K562 (cell line): ENCODE measurements at regions not wholly inside any gene's neighbourhood (a gene's known extent, or its start where the extent isn't known, plus 50 kb on each side); places are given as distances from the start of the nearest gene placed in this dataset.

Experiments used
- ATAC-seq: fragments of 200-7000 bp; cut with Tn5 transposase; 3 replicates; pipeline ENCODE4 v1.9.1; 2020; ENCODE audit warnings: moderate library complexity
- BruUV-seq: library from RNA; stranded (reverse); fragments of 400-500 nt; replicated peaks from 2 replicates; lab custom pipeline; 2021; lab: Mats Ljungman, UMichigan
- CTCF ChIA-PET: fragments of 300-600 bp; formaldehyde crosslinking; extraction: SDS; loops from one replicate; lab custom pipeline; 2021; ENCODE audit warnings: low intra/inter-chr PET ratio; lab: Yijun Ruan, JAX
- POLR2A ChIA-PET: fragments of 300-600, 350-650 bp; sonication (Branson Sonifier 250); formaldehyde crosslinking; extraction: SDS; loops from one replicate; lab custom pipeline; 2021; ENCODE audit warnings: antibody characterized with exemption, inconsistent platforms; lab: Yijun Ruan, JAX
- DNase-seq, 4 experiments: peaks; one replicate each; pipeline versions ENCODE4 v3.0.0 to v3.0.0-alpha.2; 2011 to 2018; ENCODE audit warnings: low spot score in 3 of 4, mixed read lengths in 3 of 4; ENCODE audit errors: extremely low read depth in 1 of 4
- FAIRE-seq: peaks from 2 replicates; lab custom pipeline; 2011; peaks lifted over from hg19 to GRCh38; lab: Jason Lieb, UNC
- H2AFZ ChIP-seq: 2 replicates; pipeline ENCODE4 v1.6.0; 2011; ENCODE audit warnings: low read depth, low read length, control low read depth, inconsistent platforms
- H3K27ac ChIP-seq: fragments of 200-600 bp; 3 replicates; pipeline ENCODE4 v1.8.0; 2011; ENCODE audit warnings: low read depth, mild to moderate bottlenecking, control low read depth, inconsistent platforms, low read length, moderate library complexity, mixed read lengths; ENCODE audit errors: extremely low read depth
- H3K27me3 ChIP-seq, 2 experiments: fragments of 300-600 bp in 1 of 2; 2 replicates in 1 of 2; 3 replicates in 1 of 2; pipeline versions ENCODE4 v1.6.0 to v1.8.0; 2011; ENCODE audit warnings: inconsistent platforms in 2 of 2, low read length in 2 of 2, mild to moderate bottlenecking in 1 of 2, mixed read lengths in 1 of 2, moderate library complexity in 1 of 2; ENCODE audit not compliant: control insufficient read depth in 2 of 2, insufficient read depth in 2 of 2
- H3K36me3 ChIP-seq: fragments of 300-600 bp; 3 replicates; pipeline ENCODE4 v1.8.0; 2011; ENCODE audit warnings: mild to moderate bottlenecking, low read length, inconsistent platforms; ENCODE audit not compliant: control insufficient read depth, insufficient read depth
- H3K4me1 ChIP-seq, 2 experiments: fragments of 200-600 bp in 1 of 2; replicated peaks in 1 of 2; 2 replicates in 1 of 2; 3 replicates in 1 of 2; pipeline versions ENCODE4 v1.5.1 to v1.8.0; 2011; ENCODE audit warnings: inconsistent platforms in 2 of 2, low read length in 2 of 2, mild to moderate bottlenecking in 1 of 2, mixed read lengths in 1 of 2, moderate library complexity in 1 of 2; ENCODE audit not compliant: control insufficient read depth in 2 of 2, insufficient read depth in 2 of 2
- H3K4me2 ChIP-seq: 2 replicates; pipeline ENCODE4 v1.6.1; 2011; ENCODE audit warnings: low read length, control low read depth, inconsistent platforms, mixed read lengths; ENCODE audit not compliant: insufficient read depth
- H3K4me3 ChIP-seq: fragments of 200-600 bp; sonication (generic), shearing (Covaris generic); 2 replicates; pipeline ENCODE4 v1.5.1; 2016; ENCODE audit warnings: control low read depth, inconsistent platforms
- H3K79me2 ChIP-seq: fragments of 200-600 bp; 3 replicates; pipeline ENCODE4 v1.8.0; 2011; ENCODE audit warnings: low read length, inconsistent platforms; ENCODE audit not compliant: control insufficient read depth, insufficient read depth
- H3K9ac ChIP-seq, 2 experiments: 2 replicates each; pipeline versions ENCODE4 v1.6.0 to v1.6.1; 2011; ENCODE audit warnings: low read depth in 2 of 2, low read length in 2 of 2, control low read depth in 1 of 2, inconsistent platforms in 1 of 2, mild to moderate bottlenecking in 1 of 2, mixed read lengths in 1 of 2; ENCODE audit not compliant: insufficient read depth in 1 of 2
- H3K9me1 ChIP-seq: one replicate; pipeline ENCODE4 v1.6.0; 2011; ENCODE audit warnings: inconsistent platforms, mild to moderate bottlenecking, low read length, moderate library complexity; ENCODE audit not compliant: control insufficient read depth, insufficient read depth
- H3K9me3 ChIP-seq: replicated peaks from 2 replicates; pipeline ENCODE4 v1.5.1; 2011; ENCODE audit warnings: low read depth, low read length, inconsistent platforms; ENCODE audit not compliant: control insufficient read depth, insufficient read depth
- H4K20me1 ChIP-seq: replicated peaks from 2 replicates; pipeline ENCODE4 v1.6.1; 2011; ENCODE audit warnings: low read length, inconsistent platforms, mixed read lengths; ENCODE audit not compliant: control insufficient read depth, insufficient read depth
- DNMT1 ChIP-seq: fragments of 450-650 bp; IDR thresholded peaks from 2 replicates; pipeline ENCODE4 v1.6.1; 2016; ENCODE audit warnings: antibody characterized with exemption, mild to moderate bottlenecking
- E2F3 ChIP-seq: fragments of 250-450 bp; sonication (Bioruptor Pico); IDR thresholded peaks from 2 replicates; pipeline ENCODE4 v1.4.0; 2020; ENCODE audit warnings: mild to moderate bottlenecking
- ETS2 ChIP-seq: IDR thresholded peaks from 2 replicates; pipeline ENCODE4 v1.6.1; 2016; ENCODE audit warnings: borderline replicate concordance, missing genetic modification characterization, mild to moderate bottlenecking, moderate library complexity, missing compliant biosample characterization; ENCODE audit not compliant: poor library complexity, severe bottlenecking
- HLTF ChIP-seq: fragments of 450-650 bp; IDR thresholded peaks from 2 replicates; pipeline ENCODE4 v1.6.1; 2016
- KAT2B ChIP-seq: IDR thresholded peaks from one replicate; pipeline ENCODE4 v1.6.1; 2012; ENCODE audit warnings: low read depth, mild to moderate bottlenecking, control low read depth, inconsistent platforms, low read length, moderate library complexity
- MAFK ChIP-seq: IDR thresholded peaks from 2 replicates; pipeline ENCODE4 v1.6.1; 2011; ENCODE audit warnings: low read length, improper control_type of control experiment
- MAX ChIP-seq: sonication (generic); formaldehyde crosslinking; IDR thresholded peaks from 2 replicates; pipeline ENCODE4 v1.9.0; 2022; ENCODE audit warnings: mild to moderate bottlenecking, missing genetic modification reagents
- MXD1 ChIP-seq: fragments of 250-450 bp; sonication (Bioruptor Pico); IDR thresholded peaks from 2 replicates; pipeline ENCODE4 v1.8.0; 2021; ENCODE audit warnings: borderline replicate concordance, mild to moderate bottlenecking, moderate library complexity; ENCODE audit not compliant: poor library complexity, severe bottlenecking
- NR2C1 ChIP-seq, 2 experiments: fragments of 450-650 bp; IDR thresholded peaks; 2 replicates each; pipeline ENCODE4 v1.6.1; 2017; ENCODE audit warnings: mild to moderate bottlenecking in 2 of 2, antibody characterized with exemption in 1 of 2, inconsistent platforms in 1 of 2, missing compliant biosample characterization in 1 of 2, missing genetic modification characterization in 1 of 2
- SRSF7 ChIP-seq: fragments of 200-400 bp; formaldehyde crosslinking; optimal IDR thresholded peaks from 2 replicates; pipeline ENCODE3; 2017; ENCODE audit warnings: mild to moderate bottlenecking, low read depth, low read length
- ZNF12 ChIP-seq: sonication (generic); formaldehyde crosslinking; IDR thresholded peaks from 2 replicates; pipeline ENCODE4 v1.4.0; 2020; ENCODE audit warnings: mild to moderate bottlenecking, missing genetic modification reagents
- ZNF561 ChIP-seq: fragments of 450-650 bp; formaldehyde crosslinking; conservative IDR thresholded peaks from 2 replicates; pipeline ENCODE4 v1.4.0; 2020; ENCODE audit warnings: mild to moderate bottlenecking, moderate library complexity
- WGBS: fragments of 100-300 bp; shearing (Covaris generic); methylation state at CpG from one replicate; pipeline ENCODE4 v1.1.6; 2016; ENCODE audit warnings: low coverage, mixed read lengths; ENCODE audit not compliant: insufficient coverage; ENCODE audit errors: missing lambda C conversion rate; 5-methylcytosine and 5-hydroxymethylcytosine counted together
- in situ Hi-C: fragments of 300-500 bp; cut with MboI; formaldehyde crosslinking; loops from 4 replicates; pipeline ENCODE4 v1.15.0; 2018; ENCODE audit warnings: inconsistent platforms, mixed read lengths
- intact Hi-C: fragments of 100-400 bp; cut with micrococcal nuclease; formaldehyde crosslinking; loops from 2 replicates; pipeline ENCODE4 v1.14.2; 2022
- TF ChIP-seq, protein P1 (sequence below): IDR thresholded peaks from 2 replicates; pipeline ENCODE4 v1.6.1; 2016; ENCODE audit warnings: missing genetic modification characterization, missing compliant biosample characterization

- Histone ChIP-seq H3K9me3 (no peaks in the 10 kb centered on the region), H4K20me1 (no peaks in the 10 kb centered on the region), H3K9ac (no peak overlapping the region), H3K4me3 (no peak overlapping the region), H3K4me1 (no peaks in the 10 kb centered on the region), H3K9me1 (no peaks in the 10 kb centered on the region), H3K27me3 (no peaks in the 10 kb centered on the region)
- no peak for ATAC-seq
- ChIA-PET CTCF (interaction anchor here (0.6 kb wide), 1 partner anchor 10 kb away, joined by 3 read pairs; no protein-coding TSS in a partner anchor), POLR2A (no interaction called here)
- DNase-seq, result no peak
- in situ Hi-C loops, result no loop called here
- BruUV-seq, result no TSS peak
- TF ChIP-seq MXD1 (CRISPR knock-in tag), result no peak
- no peak for TF ChIP-seq KAT2B
- no peak for TF ChIP-seq ZNF12 (CRISPR knock-in tag)
- TF ChIP-seq ZNF561, result no peak
- no peak for TF ChIP-seq SRSF7
- no peak for TF ChIP-seq E2F3 (CRISPR knock-in tag)
- no peak for TF ChIP-seq DNMT1
- no peak for TF ChIP-seq ETS2 (tag)
- TF ChIP-seq, protein P1, sequence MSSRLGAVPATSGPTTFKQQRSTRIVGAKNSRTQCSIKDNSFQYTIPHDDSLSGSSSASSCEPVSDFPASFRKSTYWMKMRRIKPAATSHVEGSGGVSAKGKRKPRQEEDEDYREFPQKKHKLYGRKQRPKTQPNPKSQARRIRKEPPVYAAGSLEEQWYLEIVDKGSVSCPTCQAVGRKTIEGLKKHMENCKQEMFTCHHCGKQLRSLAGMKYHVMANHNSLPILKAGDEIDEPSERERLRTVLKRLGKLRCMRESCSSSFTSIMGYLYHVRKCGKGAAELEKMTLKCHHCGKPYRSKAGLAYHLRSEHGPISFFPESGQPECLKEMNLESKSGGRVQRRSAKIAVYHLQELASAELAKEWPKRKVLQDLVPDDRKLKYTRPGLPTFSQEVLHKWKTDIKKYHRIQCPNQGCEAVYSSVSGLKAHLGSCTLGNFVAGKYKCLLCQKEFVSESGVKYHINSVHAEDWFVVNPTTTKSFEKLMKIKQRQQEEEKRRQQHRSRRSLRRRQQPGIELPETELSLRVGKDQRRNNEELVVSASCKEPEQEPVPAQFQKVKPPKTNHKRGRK (tag), result no peak
- TF ChIP-seq MAX, result no peak
- no peak for TF ChIP-seq HLTF
- TF ChIP-seq NR2C1 (IDR thresholded peaks at IDR 0.05), result no peak
- no peak for TF ChIP-seq NR2C1 (tag; IDR thresholded peaks at IDR 0.05)
- no peak for TF ChIP-seq MAFK
- TF ChIP-seq, all 486 proteins: peak for 0
- no peak overlapping the region for H3K4me2 ChIP-seq
- H3K27ac ChIP-seq, result no peak overlapping the region
- no peaks in the 10 kb centered on the region for H3K79me2 ChIP-seq
- intact Hi-C loops, result no loop called here
- 8% methylated on average over 1 of the region's 1 CpG for WGBS
- FAIRE-seq, result no peak
- no peaks in the 10 kb centered on the region for H3K36me3 ChIP-seq
- H2AFZ ChIP-seq, result no peak overlapping the region
Measured at GRCh38 chr5:29240379-29240778, 1953.1 kb upstream of the CDH6 start.
